NCI-H1417 treated with DMSO at 0.1 percent for 48 hours (cell line): ENCODE measurements at regions not wholly inside any gene's neighbourhood (a gene's known extent, or its start where the extent isn't known, plus 50 kb on each side); places are given as distances from the start of the nearest gene placed in this dataset.
"Not testable (repeated sequence)": the region's sequence is repeated elsewhere in the genome, so short reads cannot be mapped to it uniquely, and the experiment has no call there.

Experiments
- DNase-seq: peaks from one replicate; lab custom pipeline; 2025; lab: John Stamatoyannopoulos, UW

- DNase-seq = no peak
These were observed 179.4 kb downstream of the LYPLAL1 start for GRCh38 chr1:219352961-219353651.

DNA sequence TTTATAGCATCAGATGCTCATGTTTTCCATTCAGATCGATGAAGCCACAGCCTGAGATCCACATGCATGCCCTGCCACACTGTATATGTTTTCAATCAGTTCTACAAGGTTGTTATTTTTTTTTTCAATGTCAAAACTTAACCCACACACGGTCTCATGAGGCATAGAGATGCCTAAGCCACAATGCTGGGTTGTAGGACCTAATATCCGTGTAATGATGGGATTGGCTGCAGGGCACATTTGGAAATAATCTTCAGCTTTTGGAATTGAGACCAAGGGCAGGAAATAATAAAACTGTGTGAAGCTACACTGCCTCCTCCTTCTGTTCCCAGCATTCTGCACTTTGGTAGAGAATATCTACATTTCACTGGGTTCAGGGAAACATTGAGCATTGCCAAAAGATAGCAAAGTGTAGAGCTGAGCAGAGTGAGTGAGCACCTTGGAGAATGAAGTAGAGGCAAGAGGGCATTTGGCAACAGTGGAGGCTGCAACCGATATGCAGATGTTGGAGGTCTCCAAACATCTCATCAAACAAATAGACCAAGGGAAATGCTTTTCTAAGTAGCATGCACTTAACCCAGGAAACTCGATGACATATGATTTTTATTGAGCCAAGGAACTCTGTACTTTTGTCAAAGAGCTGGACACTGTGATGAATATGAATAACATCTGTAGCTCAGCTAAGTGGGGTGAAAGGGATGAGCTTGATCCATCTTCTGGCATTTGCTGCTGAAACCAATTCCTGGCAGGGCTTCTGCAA is 176.7 kb downstream of the LYPLAL1 start:
- DNase-seq = no peak

GRCh38 chr1:219347921-219348391 is 174.3 kb downstream of the LYPLAL1 start:
- no peak for DNase-seq

- no peak for DNase-seq
These were observed 173.7 kb downstream of the LYPLAL1 start for GRCh38 chr1:219347376-219347775.

DNA sequence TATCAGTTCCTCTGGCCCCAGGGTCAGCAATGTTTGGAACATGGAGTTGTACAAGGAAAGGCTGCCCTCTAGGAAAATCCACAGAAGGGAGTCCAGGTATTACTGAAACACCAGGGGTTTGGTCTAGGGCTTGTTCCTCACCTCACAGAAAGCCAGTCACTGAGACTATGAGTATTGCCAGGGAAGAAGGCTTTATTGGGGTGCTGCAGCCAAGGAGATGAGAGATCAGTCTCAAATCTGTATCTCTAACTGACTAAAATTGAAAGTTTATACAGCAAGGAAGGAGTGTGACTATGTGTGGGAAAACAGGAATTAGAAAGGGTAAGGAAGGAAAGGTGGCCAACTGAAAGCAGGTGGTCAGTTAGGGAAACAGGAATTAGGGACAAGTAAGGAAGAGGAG is 172.3 kb downstream of the LYPLAL1 start:
- no peak for DNase-seq

DNA sequence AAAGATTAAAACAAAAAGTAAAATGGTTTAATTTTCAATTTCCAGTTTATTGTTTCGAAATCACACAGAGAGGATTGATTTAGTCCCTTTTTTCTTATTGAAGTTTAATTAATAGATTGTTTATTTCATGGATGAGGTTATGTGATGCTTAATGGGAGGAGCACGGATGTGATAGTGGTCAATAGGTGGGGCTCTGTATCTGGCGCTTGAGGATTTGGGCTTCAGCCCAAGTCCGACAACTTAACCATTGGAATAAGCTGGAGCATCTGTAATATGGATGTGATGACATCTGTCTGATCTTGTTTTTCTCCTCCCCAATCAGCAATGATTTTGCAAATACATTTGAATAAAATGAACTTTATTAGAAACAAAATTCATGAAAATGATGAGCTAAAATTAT is 169.2 kb downstream of the LYPLAL1 start:
- DNase-seq = no peak

- no peak for DNase-seq
These were observed 167.1 kb downstream of the LYPLAL1 start for GRCh38 chr1:219340796-219341195.

DNA sequence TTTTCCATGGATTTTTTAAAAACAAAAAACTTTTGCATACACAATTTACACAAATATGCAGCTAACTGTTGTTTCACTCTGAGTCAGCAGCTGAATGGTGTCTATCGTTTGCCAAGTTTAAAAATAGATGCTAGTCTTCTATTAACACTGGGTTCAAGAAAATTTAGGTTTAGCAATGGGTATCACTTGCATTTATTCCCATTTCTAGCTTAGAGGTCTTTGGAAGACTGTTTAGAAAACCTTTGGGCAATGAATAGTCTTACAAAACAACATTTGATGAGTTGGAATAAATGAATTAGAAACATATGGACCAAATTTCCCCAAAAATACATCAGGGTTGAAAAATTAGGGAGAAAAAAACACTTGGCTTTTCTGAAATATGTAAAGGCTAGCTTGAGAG is 165.8 kb downstream of the LYPLAL1 start:
- no peak for DNase-seq

DNA sequence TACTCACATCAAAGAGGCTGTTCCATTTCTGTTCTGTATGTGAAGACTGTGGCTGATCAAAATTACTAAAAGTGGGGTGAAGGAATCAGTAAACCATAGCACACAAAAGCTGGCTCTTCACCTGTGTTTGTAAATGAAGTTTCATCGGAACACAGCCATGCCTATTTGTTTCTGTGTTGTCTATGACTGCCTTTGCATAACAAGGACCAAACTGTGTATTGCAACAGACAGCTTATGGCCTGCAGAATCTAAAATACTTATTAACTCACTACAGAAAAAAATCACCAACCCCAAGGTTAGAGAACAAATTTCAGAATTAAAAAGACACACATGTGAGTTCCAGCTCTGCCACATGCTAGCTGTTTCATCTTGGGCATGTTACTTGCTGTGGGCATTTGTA is 163.9 kb downstream of the LYPLAL1 start:
- no peak for DNase-seq

GRCh38 chr1:219333626-219334025 is 159.9 kb downstream of the LYPLAL1 start:
- no peak for DNase-seq

DNA sequence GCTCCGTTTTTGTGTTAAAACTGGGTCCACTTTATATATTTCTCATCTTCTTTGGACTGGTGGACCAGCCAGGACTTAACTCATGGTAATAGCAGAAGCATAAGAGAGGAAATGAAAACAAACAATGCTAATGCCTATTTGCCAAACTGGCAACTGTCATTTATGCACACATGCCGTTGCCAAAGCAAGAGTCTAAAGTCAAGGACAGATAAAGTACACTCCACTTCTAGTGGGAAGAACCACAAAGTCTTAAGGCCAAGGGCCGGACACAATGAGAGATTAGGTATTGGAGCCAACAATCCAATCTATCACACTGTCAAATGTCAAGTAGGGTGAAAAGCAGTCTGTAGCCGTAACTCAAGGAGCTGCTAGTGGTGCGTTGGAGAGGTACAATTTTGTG is 157.7 kb downstream of the LYPLAL1 start:
- no peak for DNase-seq

DNA sequence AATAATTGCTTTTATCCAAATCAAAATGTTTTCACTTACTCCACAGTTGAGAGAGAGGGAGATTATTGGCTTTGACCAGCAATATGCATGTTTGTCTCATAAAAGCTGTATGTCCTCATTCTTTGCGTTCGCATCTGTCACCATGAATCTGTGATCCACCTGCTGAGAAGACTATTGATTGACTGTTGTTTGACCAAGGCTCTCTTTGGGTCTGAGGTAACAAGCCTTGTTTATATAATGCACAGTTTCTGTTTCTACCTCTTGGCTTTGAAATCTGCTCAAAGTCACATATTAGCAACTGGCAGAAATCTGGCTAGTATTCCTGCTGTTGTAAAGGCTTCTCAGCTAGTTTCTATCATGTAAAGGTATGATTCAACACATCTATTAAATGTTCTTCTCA is 157.0 kb downstream of the LYPLAL1 start:
- DNase-seq = peak; percentile 3

DNA sequence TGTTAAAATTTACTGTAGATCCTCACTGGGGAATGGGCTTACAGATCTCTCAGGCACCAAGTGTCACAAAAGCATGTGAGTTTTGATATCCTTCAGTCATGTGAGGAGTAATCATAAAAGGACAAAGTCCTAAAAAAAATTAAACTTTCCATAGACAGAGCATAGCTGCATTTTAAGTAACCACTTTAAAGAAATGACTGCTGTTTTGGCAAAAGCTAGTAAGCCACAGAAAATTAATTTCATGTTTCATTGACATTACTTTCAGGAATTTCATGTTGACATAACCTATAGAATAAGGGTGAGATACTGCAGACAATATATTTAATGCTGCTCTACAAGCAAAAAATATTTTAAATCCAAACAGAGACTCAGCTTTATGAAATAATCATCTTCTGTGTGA is 156.3 kb downstream of the LYPLAL1 start:
- no peak for DNase-seq

DNA sequence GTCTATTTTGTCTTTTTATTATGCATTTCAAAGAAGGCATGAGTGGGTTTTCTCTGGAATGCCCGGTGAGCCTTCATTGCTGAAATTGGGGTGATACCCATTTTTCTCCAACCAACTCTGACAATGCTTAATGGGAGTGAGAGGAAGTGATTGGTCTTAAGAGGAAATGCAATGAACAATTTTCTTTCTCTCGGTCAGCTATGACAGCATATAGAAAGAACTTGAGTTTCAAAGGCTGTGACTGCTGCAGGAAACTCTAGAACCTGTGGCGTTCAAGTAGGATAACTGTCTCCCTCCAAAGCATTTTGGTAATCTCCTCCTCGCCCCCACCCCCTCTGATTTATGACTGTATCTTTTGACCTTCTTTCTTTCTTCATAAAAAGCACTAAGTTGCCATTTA is 155.9 kb downstream of the LYPLAL1 start:
- DNase-seq = no peak

DNA sequence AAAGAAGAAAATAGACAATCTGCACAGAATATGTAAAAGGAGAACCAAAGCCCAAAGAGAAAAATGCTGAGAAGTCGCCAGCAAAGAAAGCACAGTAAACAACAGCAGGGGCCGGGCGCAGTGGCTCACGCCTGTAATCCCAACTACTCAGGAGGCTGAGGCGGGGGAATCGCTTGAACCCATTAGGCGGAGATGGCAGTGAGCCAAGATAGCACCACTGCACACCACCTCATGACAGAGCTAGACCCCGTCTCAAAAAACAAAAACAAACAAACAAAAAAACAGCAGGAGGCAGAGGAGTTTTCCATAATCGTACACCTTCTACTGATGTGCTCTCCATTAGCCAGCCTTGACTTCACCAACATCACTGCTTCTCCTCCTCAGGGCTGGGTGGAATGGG is 153.2 kb downstream of the LYPLAL1 start:
- DNase-seq = no peak

DNA sequence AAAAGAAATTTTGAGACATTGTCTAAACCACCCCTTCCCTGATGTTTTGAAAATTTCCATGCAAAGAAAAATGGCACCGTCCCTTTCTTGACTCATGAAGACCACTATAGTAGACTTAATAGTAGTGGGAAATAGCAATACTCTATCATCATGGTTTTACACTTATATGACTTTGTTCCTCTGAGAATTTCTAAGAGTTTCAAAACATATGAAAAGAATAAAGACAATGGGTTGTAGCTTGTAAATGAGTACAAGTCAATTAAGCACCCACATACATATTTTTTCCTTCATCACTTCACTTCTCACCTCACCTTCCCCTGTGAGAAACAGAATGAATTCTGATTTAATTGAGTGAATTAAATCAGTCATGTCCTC is 151.7 kb downstream of the LYPLAL1 start:
- no peak for DNase-seq

DNA sequence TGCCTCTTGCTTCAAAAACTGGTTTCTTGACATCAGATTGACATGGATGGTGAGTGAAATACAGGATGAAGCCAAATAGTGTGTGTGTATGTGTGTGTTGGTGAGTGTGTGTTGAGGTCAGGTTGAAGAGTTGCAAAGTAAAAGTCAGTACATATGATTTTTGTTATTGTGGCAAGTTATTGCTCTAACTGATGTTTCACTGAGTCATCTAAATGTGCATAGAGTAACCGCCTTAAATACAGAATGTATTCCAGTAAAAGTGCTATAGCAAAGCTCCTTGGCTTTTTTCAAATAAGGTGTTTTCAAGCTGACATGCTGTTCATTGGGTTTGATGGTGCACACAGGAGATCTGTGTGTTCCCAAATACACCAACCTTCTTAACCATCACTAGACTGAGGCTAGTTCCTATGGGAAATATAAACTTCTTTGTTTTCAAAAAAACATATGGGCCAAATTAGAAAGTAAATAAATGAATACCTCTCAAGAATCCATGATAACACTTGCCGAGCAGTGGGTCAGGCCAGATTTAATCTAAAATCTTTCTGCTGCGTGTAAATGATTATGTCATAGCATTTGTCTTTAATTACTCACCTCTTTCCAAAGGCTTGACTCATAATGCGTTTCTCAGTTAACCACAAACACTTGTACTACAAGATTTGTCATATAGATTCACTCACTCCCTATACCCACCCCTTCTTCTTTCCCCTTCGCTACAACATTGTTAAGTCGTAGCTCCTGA is 151.1 kb downstream of the LYPLAL1 start:
- DNase-seq = no peak

DNA sequence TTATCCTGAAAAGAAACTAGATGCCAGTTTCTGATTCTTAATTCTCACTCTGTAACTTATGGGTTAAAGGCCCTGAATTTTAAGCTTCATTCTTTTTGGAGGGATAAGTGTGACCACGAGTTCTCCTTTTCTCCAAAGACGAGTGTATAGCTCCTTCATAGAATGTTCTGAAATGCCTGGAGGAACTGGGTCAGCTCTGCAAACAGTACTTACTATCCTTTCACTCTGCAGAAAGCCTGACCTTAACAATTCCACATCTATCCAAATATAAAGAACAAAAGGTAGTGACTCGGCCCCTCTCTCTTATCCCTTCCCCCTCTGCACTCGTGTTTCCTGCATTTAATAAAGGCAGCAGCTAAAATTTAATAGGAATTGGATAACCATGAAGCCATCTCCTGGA is 150.5 kb downstream of the LYPLAL1 start:
- no peak for DNase-seq

- no peak for DNase-seq
These were observed 149.7 kb downstream of the LYPLAL1 start for GRCh38 chr1:219323426-219323825.

- DNase-seq = no peak
These were observed 149.1 kb downstream of the LYPLAL1 start for GRCh38 chr1:219322766-219323165.

DNA sequence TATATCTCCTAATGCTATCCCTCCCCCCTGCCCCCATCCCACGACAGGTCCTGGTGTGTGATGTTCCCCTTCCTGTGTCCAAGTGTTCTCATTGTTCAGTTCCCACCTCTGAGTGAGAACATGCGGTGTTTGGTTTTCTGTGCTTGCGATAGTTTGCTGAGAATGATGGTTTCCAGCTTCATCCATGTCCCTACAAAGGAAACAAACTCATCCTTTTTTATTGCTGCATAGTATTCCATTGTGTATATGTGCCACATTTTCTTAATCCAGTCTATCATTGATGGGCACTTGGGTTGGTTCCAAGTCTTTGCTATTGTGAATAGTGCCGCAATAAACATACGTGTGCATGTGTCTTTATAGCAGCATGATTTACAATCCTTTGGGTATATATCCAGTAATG is 146.9 kb downstream of the LYPLAL1 start:
- not testable (repeated sequence) for DNase-seq

DNA sequence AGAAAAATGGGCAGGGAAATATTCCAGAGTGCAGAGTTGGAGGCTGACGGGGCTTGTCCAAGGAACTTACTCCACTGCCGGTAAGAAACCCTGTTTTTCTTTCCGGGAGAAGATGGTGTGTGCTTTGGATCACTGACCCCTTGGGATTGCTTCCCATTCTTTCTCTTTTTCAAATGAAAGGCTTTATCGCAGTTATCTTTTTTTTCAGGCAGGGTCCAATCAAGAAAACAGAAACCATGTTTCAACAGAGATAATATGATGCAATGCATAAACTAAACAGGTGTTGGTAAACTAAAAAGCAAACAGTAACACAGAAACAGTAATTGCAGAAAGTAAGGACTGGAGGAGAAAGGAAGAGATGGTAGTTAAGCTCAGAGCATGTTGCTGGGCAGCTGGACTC is 145.1 kb downstream of the LYPLAL1 start:
- DNase-seq = no peak

DNA sequence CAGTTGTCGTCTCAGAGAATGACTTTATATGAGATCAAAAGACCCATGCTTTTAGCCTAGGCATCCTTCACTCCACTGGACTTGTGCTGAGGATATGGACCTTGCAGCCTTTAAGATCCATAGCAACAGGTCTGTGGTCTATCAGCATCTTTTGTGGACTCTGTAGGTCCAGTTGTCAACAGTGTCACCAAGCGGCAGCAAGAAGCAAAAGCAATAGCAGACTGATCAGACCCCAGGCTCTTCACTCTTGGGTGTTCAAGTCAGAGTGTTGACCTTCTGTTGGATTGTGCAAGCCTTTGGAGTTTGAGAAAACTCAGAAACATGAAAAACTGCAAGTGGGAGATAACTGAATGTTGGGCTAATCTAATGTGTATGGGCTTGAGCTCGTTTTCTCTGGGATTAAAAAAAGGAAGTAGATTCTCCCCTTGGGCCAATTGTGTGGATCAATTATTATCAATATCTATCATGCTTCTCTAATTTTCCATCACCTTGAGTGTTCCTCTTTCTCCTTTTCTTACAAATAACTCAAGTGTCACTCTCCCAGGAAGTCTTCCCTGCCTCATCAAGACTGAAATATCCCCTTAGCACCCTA is 144.2 kb downstream of the LYPLAL1 start:
- DNase-seq = no peak
